Stimulated activated CD8-positive, alpha-beta memory T cell treated with anti-CD3 and anti-CD28 coated beads, Interleukin-15, amount 100 ng/mL, for 1 hour (primary cell): ENCODE measurements at regions not wholly inside any gene's neighbourhood (a gene's known extent, or its start where the extent isn't known, plus 50 kb on each side); places are given as distances from the start of the nearest gene placed in this dataset.
"Not testable (repeated sequence)": the region's sequence is repeated elsewhere in the genome, so short reads cannot be mapped to it uniquely, and the experiment has no call there.

Experiments used
- DNase-seq: peaks from one replicate; pipeline ENCODE4 v3.0.0-alpha.2; 2020; ENCODE audit warnings: low read depth

GRCh38 chr5:82493221-82493620 lies 215.1 kb upstream of the RPS23 start:
- no peak for DNase-seq

- no peak for DNase-seq
These were observed 213.2 kb upstream of the RPS23 start for GRCh38 chr5:82491397-82491796.

- DNase-seq: no peak
These were observed 211.5 kb upstream of the RPS23 start for GRCh38 chr5:82489683-82490082.

GRCh38 chr5:82487131-82487530 lies 209.0 kb upstream of the RPS23 start:
- no peak for DNase-seq

GRCh38 chr5:82480331-82480730 lies 202.2 kb upstream of the RPS23 start:
- no peak for DNase-seq

- DNase-seq: no peak
These were observed 198.0 kb upstream of the RPS23 start for GRCh38 chr5:82476155-82476554.

- no peak for DNase-seq
These were observed 195.1 kb upstream of the RPS23 start for GRCh38 chr5:82473262-82473661.

GRCh38 chr5:82470185-82470994 lies 192.2 kb upstream of the RPS23 start:
- no peak for DNase-seq

- no peak for DNase-seq
These were observed 188.9 kb upstream of the RPS23 start for GRCh38 chr5:82466986-82467561.

- DNase-seq: no peak
These were observed 187.1 kb upstream of the RPS23 start for GRCh38 chr5:82465235-82465634.

- DNase-seq: no peak
These were observed 181.5 kb upstream of the RPS23 start for GRCh38 chr5:82459626-82460025.

- DNase-seq: not testable (repeated sequence)
These were observed 177.2 kb upstream of the RPS23 start for GRCh38 chr5:82455317-82455716.

- DNase-seq: no peak
These were observed 170.2 kb upstream of the RPS23 start for GRCh38 chr5:82448374-82448773.

- no peak for DNase-seq
These were observed 169.8 kb upstream of the RPS23 start for GRCh38 chr5:82447913-82448312.

- DNase-seq: no peak
These were observed 168.7 kb upstream of the RPS23 start for GRCh38 chr5:82446809-82447208.

- DNase-seq: no peak
These were observed 167.7 kb upstream of the RPS23 start for GRCh38 chr5:82445726-82446335.

GRCh38 chr5:82439750-82440445 lies 161.7 kb upstream of the RPS23 start:
- no peak for DNase-seq

- not testable (repeated sequence) for DNase-seq
These were observed 159.4 kb upstream of the RPS23 start for GRCh38 chr5:82437565-82437964.

- no peak for DNase-seq
These were observed 158.1 kb upstream of the RPS23 start for GRCh38 chr5:82436291-82436690.

- DNase-seq: not testable (repeated sequence)
These were observed 156.8 kb upstream of the RPS23 start for GRCh38 chr5:82434696-82435660.

- DNase-seq: no peak
These were observed 148.5 kb upstream of the RPS23 start for GRCh38 chr5:82426464-82427154.
